ENCODE measurements at regions not wholly inside any gene's neighbourhood (a gene's known extent, or its start where the extent isn't known, plus 50 kb on each side); places are given as distances from the start of the nearest gene placed in this dataset.

- no peak for FAIRE-seq
- Histone ChIP-seq H3K4me3 (ENCODE audit: low read depth in 1 of 3, low read length in 3 of 3) (no peak overlapping the region), H3K9me3 (ENCODE audit: control insufficient read depth in 2 of 2, insufficient read depth in 1 of 2, low read depth in 1 of 2, low read length in 1 of 2) (peaks cover 0 to 3% of the 10 kb centered on the region in 2 donors), H3K36me3 (ENCODE audit: control insufficient read depth in 3 of 3, insufficient read depth in 2 of 3, low read depth in 1 of 3, low read length in 3 of 3) (no peaks in the 10 kb centered on the region), H3K27ac (ENCODE audit: low read depth in 1 of 3, low read length in 2 of 3) (no peak overlapping the region), H3K4me1 (ENCODE audit: control insufficient read depth in 3 of 3, insufficient read depth in 2 of 3, low read depth in 1 of 3, low read length in 2 of 3) (no peaks in the 10 kb centered on the region), H3K27me3 (ENCODE audit: control insufficient read depth in 3 of 3, insufficient read depth in 3 of 3, low read length in 3 of 3) (no peaks in the 10 kb centered on the region)
- DNase-seq = no peak
- WGBS, 3 donors = 14 to 56% (median 36%) methylated on average over 2 of the region's 2 CpGs
Observed at GRCh38 chr2:234275515-234275914, 221.4 kb downstream of the ARL4C start.

- 70 to 75% (median 75%) methylated on average over 9 of the region's 9 CpGs for WGBS, 3 donors
- FAIRE-seq (no peak), DNase-seq (peak in 1 of 2 donors; percentile 52)
- H3K27me3 ChIP-seq (ENCODE audit: control insufficient read depth in 3 of 3, insufficient read depth in 3 of 3, low read length in 3 of 3) = no peaks in the 10 kb centered on the region
- no peaks in the 10 kb centered on the region for H3K36me3 ChIP-seq (ENCODE audit: control insufficient read depth in 3 of 3, insufficient read depth in 2 of 3, low read depth in 1 of 3, low read length in 3 of 3)
- H3K4me3 ChIP-seq (ENCODE audit: low read depth in 1 of 3, low read length in 3 of 3) = no peak overlapping the region
- H3K9me3 ChIP-seq (ENCODE audit: control insufficient read depth in 2 of 2, insufficient read depth in 1 of 2, low read depth in 1 of 2, low read length in 1 of 2) = peaks cover 0 to 3% of the 10 kb centered on the region in 2 donors
- no peak overlapping the region for H3K27ac ChIP-seq (ENCODE audit: low read depth in 1 of 3, low read length in 2 of 3)
- H3K4me1 ChIP-seq (ENCODE audit: control insufficient read depth in 3 of 3, insufficient read depth in 2 of 3, low read depth in 1 of 3, low read length in 2 of 3) = no peaks in the 10 kb centered on the region
Observed at GRCh38 chr2:234273887-234274584, 222.8 kb downstream of the ARL4C start.

GRCh38 chr2:234272069-234272850 is 221.8 kb downstream of the SPP2 start:
- Histone ChIP-seq H3K4me1 (ENCODE audit: control insufficient read depth in 3 of 3, insufficient read depth in 2 of 3, low read depth in 1 of 3, low read length in 2 of 3) (no peaks in the 10 kb centered on the region), H3K36me3 (ENCODE audit: control insufficient read depth in 3 of 3, insufficient read depth in 2 of 3, low read depth in 1 of 3, low read length in 3 of 3) (no peaks in the 10 kb centered on the region), H3K9me3 (ENCODE audit: control insufficient read depth in 2 of 2, insufficient read depth in 1 of 2, low read depth in 1 of 2, low read length in 1 of 2) (no peaks in the 10 kb centered on the region), H3K27ac (ENCODE audit: low read depth in 1 of 3, low read length in 2 of 3) (no peak overlapping the region), H3K4me3 (ENCODE audit: low read depth in 1 of 3, low read length in 3 of 3) (no peak overlapping the region), H3K27me3 (ENCODE audit: control insufficient read depth in 3 of 3, insufficient read depth in 3 of 3, low read length in 3 of 3) (no peaks in the 10 kb centered on the region)
- WGBS, 3 donors = 79 to 89% (median 83%) methylated on average over 5 of the region's 5 CpGs
- FAIRE-seq (no peak), DNase-seq (no peak)

GRCh38 chr2:234271338-234271737 is 220.8 kb downstream of the SPP2 start:
- Histone ChIP-seq H3K36me3 (ENCODE audit: control insufficient read depth in 3 of 3, insufficient read depth in 2 of 3, low read depth in 1 of 3, low read length in 3 of 3) (no peaks in the 10 kb centered on the region), H3K27me3 (ENCODE audit: control insufficient read depth in 3 of 3, insufficient read depth in 3 of 3, low read length in 3 of 3) (no peaks in the 10 kb centered on the region), H3K9me3 (ENCODE audit: control insufficient read depth in 2 of 2, insufficient read depth in 1 of 2, low read depth in 1 of 2, low read length in 1 of 2) (no peaks in the 10 kb centered on the region), H3K4me1 (ENCODE audit: control insufficient read depth in 3 of 3, insufficient read depth in 2 of 3, low read depth in 1 of 3, low read length in 2 of 3) (no peaks in the 10 kb centered on the region), H3K27ac (ENCODE audit: low read depth in 1 of 3, low read length in 2 of 3) (no peak overlapping the region), H3K4me3 (ENCODE audit: low read depth in 1 of 3, low read length in 3 of 3) (no peak overlapping the region)
- 77 to 91% (median 84%) methylated on average over 4 of the region's 4 CpGs for WGBS, 3 donors
- DNase-seq (no peak), FAIRE-seq (no peak)

GRCh38 chr2:234269769-234270204 is 219.3 kb downstream of the SPP2 start:
- H3K36me3 ChIP-seq (ENCODE audit: control insufficient read depth in 3 of 3, insufficient read depth in 2 of 3, low read depth in 1 of 3, low read length in 3 of 3) = no peaks in the 10 kb centered on the region
- no peak for FAIRE-seq
- peak in 1 of 2 donors; percentile 72 for DNase-seq
- H3K27ac ChIP-seq (ENCODE audit: low read depth in 1 of 3, low read length in 2 of 3) = no peak overlapping the region
- no peaks in the 10 kb centered on the region for H3K4me1 ChIP-seq (ENCODE audit: control insufficient read depth in 3 of 3, insufficient read depth in 2 of 3, low read depth in 1 of 3, low read length in 2 of 3)
- H3K27me3 ChIP-seq (ENCODE audit: control insufficient read depth in 3 of 3, insufficient read depth in 3 of 3, low read length in 3 of 3) = no peaks in the 10 kb centered on the region
- no peak overlapping the region for H3K4me3 ChIP-seq (ENCODE audit: low read depth in 1 of 3, low read length in 3 of 3)
- no peaks in the 10 kb centered on the region for H3K9me3 ChIP-seq (ENCODE audit: control insufficient read depth in 2 of 2, insufficient read depth in 1 of 2, low read depth in 1 of 2, low read length in 1 of 2)
- 21 to 52% (median 42%) methylated on average over 2 of the region's 2 CpGs for WGBS, 3 donors

GRCh38 chr2:234267534-234267933 is 217.0 kb downstream of the SPP2 start:
- no peak overlapping the region for H3K27ac ChIP-seq (ENCODE audit: low read depth in 1 of 3, low read length in 2 of 3)
- WGBS, 3 donors = 79 to 88% (median 84%) methylated on average over 1 of the region's 1 CpG
- FAIRE-seq = no peak

GRCh38 chr2:234266952-234267351 is 216.4 kb downstream of the SPP2 start:
- FAIRE-seq (no peak), DNase-seq (no peak)
- no peak overlapping the region for H3K4me3 ChIP-seq (ENCODE audit: low read depth in 1 of 3, low read length in 3 of 3)
- no peaks in the 10 kb centered on the region for H3K9me3 ChIP-seq (ENCODE audit: control insufficient read depth in 2 of 2, insufficient read depth in 1 of 2, low read depth in 1 of 2, low read length in 1 of 2)
- no peaks in the 10 kb centered on the region for H3K27me3 ChIP-seq (ENCODE audit: control insufficient read depth in 3 of 3, insufficient read depth in 3 of 3, low read length in 3 of 3)
- H3K36me3 ChIP-seq (ENCODE audit: control insufficient read depth in 3 of 3, insufficient read depth in 2 of 3, low read depth in 1 of 3, low read length in 3 of 3) = no peaks in the 10 kb centered on the region
- WGBS, 3 donors = 77 to 95% (median 77%) methylated on average over 1 of the region's 1 CpG
- no peaks in the 10 kb centered on the region for H3K4me1 ChIP-seq (ENCODE audit: control insufficient read depth in 3 of 3, insufficient read depth in 2 of 3, low read depth in 1 of 3, low read length in 2 of 3)
- H3K27ac ChIP-seq (ENCODE audit: low read depth in 1 of 3, low read length in 2 of 3) = no peak overlapping the region

More at GRCh38 chr2:234267534-234267933, 217.0 kb downstream of the SPP2 start:
- no peak for DNase-seq
- Histone ChIP-seq H3K9me3 (ENCODE audit: control insufficient read depth in 2 of 2, insufficient read depth in 1 of 2, low read depth in 1 of 2, low read length in 1 of 2) (no peaks in the 10 kb centered on the region), H3K4me1 (ENCODE audit: control insufficient read depth in 3 of 3, insufficient read depth in 2 of 3, low read depth in 1 of 3, low read length in 2 of 3) (no peaks in the 10 kb centered on the region), H3K36me3 (ENCODE audit: control insufficient read depth in 3 of 3, insufficient read depth in 2 of 3, low read depth in 1 of 3, low read length in 3 of 3) (no peaks in the 10 kb centered on the region), H3K27me3 (ENCODE audit: control insufficient read depth in 3 of 3, insufficient read depth in 3 of 3, low read length in 3 of 3) (no peaks in the 10 kb centered on the region), H3K4me3 (ENCODE audit: low read depth in 1 of 3, low read length in 3 of 3) (no peak overlapping the region)

- no peaks in the 10 kb centered on the region for H3K4me1 ChIP-seq (ENCODE audit: control insufficient read depth in 3 of 3, insufficient read depth in 2 of 3, low read depth in 1 of 3, low read length in 2 of 3)
- 82 to 100% (median 93%) methylated on average over 2 of the region's 2 CpGs for WGBS, 3 donors
- H3K27ac ChIP-seq (ENCODE audit: low read depth in 1 of 3, low read length in 2 of 3) = no peak overlapping the region
- H3K4me3 ChIP-seq (ENCODE audit: low read depth in 1 of 3, low read length in 3 of 3) = no peak overlapping the region
- H3K9me3 ChIP-seq (ENCODE audit: control insufficient read depth in 2 of 2, insufficient read depth in 1 of 2, low read depth in 1 of 2, low read length in 1 of 2) = no peaks in the 10 kb centered on the region
- no peaks in the 10 kb centered on the region for H3K27me3 ChIP-seq (ENCODE audit: control insufficient read depth in 3 of 3, insufficient read depth in 3 of 3, low read length in 3 of 3)
- no peaks in the 10 kb centered on the region for H3K36me3 ChIP-seq (ENCODE audit: control insufficient read depth in 3 of 3, insufficient read depth in 2 of 3, low read depth in 1 of 3, low read length in 3 of 3)
- DNase-seq = no peak
- FAIRE-seq = no peak
Observed at GRCh38 chr2:234265206-234265605, 214.7 kb downstream of the SPP2 start.
